ENCODE measurements at regions not wholly inside any gene's neighbourhood (a gene's known extent, or its start where the extent isn't known, plus 50 kb on each side); places are given as distances from the start of the nearest gene placed in this dataset.

GRCh38 chr4:38356686-38357085, 307.3 kb upstream of the KLF3 start:
- H3K4me1 Mint-ChIP-seq (ENCODE audit: low read depth): no peaks in the 10 kb centered on the region
- H3K9me3 Mint-ChIP-seq (ENCODE audit: insufficient read depth): no peaks in the 10 kb centered on the region
- H3K36me3 Mint-ChIP-seq (ENCODE audit: low read depth): no peaks in the 10 kb centered on the region
- no peak overlapping the region for H3K27ac Mint-ChIP-seq
- DNase-seq: no peak
- ChIA-PET CTCF (interaction anchor here (0.9 kb wide), 1 partner anchor 37 kb away, joined by 3 read pairs; no protein-coding TSS in a partner anchor), POLR2A (no interaction called here)
- no peaks in the 10 kb centered on the region for H3K27me3 Mint-ChIP-seq (ENCODE audit: low read depth)
- H3K4me3 Mint-ChIP-seq: no peak overlapping the region
- ATAC-seq: no peak

GRCh38 chr4:38357546-38357945, 306.5 kb upstream of the KLF3 start:
- POLR2A ChIA-PET: no interaction called here
- no peak for DNase-seq
- Mint-ChIP-seq H3K27ac (no peak overlapping the region), H3K36me3 (ENCODE audit: low read depth) (no peaks in the 10 kb centered on the region), H3K27me3 (ENCODE audit: low read depth) (no peaks in the 10 kb centered on the region), H3K4me1 (ENCODE audit: low read depth) (no peaks in the 10 kb centered on the region), H3K4me3 (no peak overlapping the region), H3K9me3 (ENCODE audit: insufficient read depth) (no peaks in the 10 kb centered on the region)
- no peak for ATAC-seq
- CTCF ChIA-PET: interaction anchor here (0.9 kb wide), 1 partner anchor 38 kb away, joined by 3 read pairs; no protein-coding TSS in a partner anchor

- Mint-ChIP-seq H3K4me3 (no peak overlapping the region), H3K36me3 (ENCODE audit: low read depth) (no peaks in the 10 kb centered on the region), H3K9me3 (ENCODE audit: insufficient read depth) (no peaks in the 10 kb centered on the region), H3K4me1 (ENCODE audit: low read depth) (no peaks in the 10 kb centered on the region), H3K27ac (no peak overlapping the region), H3K27me3 (ENCODE audit: low read depth) (no peaks in the 10 kb centered on the region)
- POLR2A ChIA-PET: no interaction called here
- DNase-seq (no peak), ATAC-seq (no peak)
- CTCF ChIA-PET: interaction anchor here (0.7 kb wide), 1 partner anchor 335 kb away, joined by 3 read pairs; no protein-coding TSS in a partner anchor
Observed at GRCh38 chr4:38359113-38359512, 304.9 kb upstream of the KLF3 start.

- Mint-ChIP-seq H3K9me3 (ENCODE audit: insufficient read depth) (no peaks in the 10 kb centered on the region), H3K4me1 (ENCODE audit: low read depth) (no peaks in the 10 kb centered on the region), H3K36me3 (ENCODE audit: low read depth) (no peaks in the 10 kb centered on the region), H3K4me3 (no peak overlapping the region), H3K27ac (no peak overlapping the region), H3K27me3 (ENCODE audit: low read depth) (no peaks in the 10 kb centered on the region)
- DNase-seq (no peak), ATAC-seq (no peak)
- POLR2A ChIA-PET: no interaction called here
- CTCF ChIA-PET: no interaction called here
Observed at GRCh38 chr4:38360201-38360600, 303.8 kb upstream of the KLF3 start.

- DNase-seq (no peak), ATAC-seq (no peak)
- Mint-ChIP-seq H3K36me3 (ENCODE audit: low read depth) (no peaks in the 10 kb centered on the region), H3K27me3 (ENCODE audit: low read depth) (peaks cover 2% of the 10 kb centered on the region), H3K4me1 (ENCODE audit: low read depth) (no peaks in the 10 kb centered on the region), H3K9me3 (ENCODE audit: insufficient read depth) (no peaks in the 10 kb centered on the region), H3K27ac (no peak overlapping the region), H3K4me3 (no peak overlapping the region)
- ChIA-PET CTCF (no interaction called here), POLR2A (no interaction called here)
Observed at GRCh38 chr4:38364383-38364963, 299.5 kb upstream of the KLF3 start.

- Mint-ChIP-seq H3K27ac (no peak overlapping the region), H3K4me1 (ENCODE audit: low read depth) (no peaks in the 10 kb centered on the region), H3K36me3 (ENCODE audit: low read depth) (no peaks in the 10 kb centered on the region), H3K4me3 (no peak overlapping the region), H3K27me3 (ENCODE audit: low read depth) (peaks cover 2% of the 10 kb centered on the region), H3K9me3 (ENCODE audit: insufficient read depth) (no peaks in the 10 kb centered on the region)
- POLR2A ChIA-PET: no interaction called here
- DNase-seq (no peak), ATAC-seq (no peak)
- CTCF ChIA-PET: no interaction called here
Observed at GRCh38 chr4:38365261-38365660, 298.7 kb upstream of the KLF3 start.

- ChIA-PET POLR2A (no interaction called here), CTCF (no interaction called here)
- Mint-ChIP-seq H3K36me3 (ENCODE audit: low read depth) (no peaks in the 10 kb centered on the region), H3K27me3 (ENCODE audit: low read depth) (peaks cover 2% of the 10 kb centered on the region), H3K4me3 (no peak overlapping the region), H3K9me3 (ENCODE audit: insufficient read depth) (no peaks in the 10 kb centered on the region), H3K4me1 (ENCODE audit: low read depth) (no peaks in the 10 kb centered on the region), H3K27ac (no peak overlapping the region)
- ATAC-seq (no peak), DNase-seq (no peak)
Observed at GRCh38 chr4:38365748-38366310, 298.2 kb upstream of the KLF3 start.

GRCh38 chr4:38366456-38366855, 297.5 kb upstream of the KLF3 start:
- no peak for DNase-seq
- Mint-ChIP-seq H3K36me3 (ENCODE audit: low read depth) (no peaks in the 10 kb centered on the region), H3K4me3 (no peak overlapping the region), H3K4me1 (ENCODE audit: low read depth) (no peaks in the 10 kb centered on the region), H3K9me3 (ENCODE audit: insufficient read depth) (no peaks in the 10 kb centered on the region), H3K27ac (no peak overlapping the region), H3K27me3 (ENCODE audit: low read depth) (peaks cover 2% of the 10 kb centered on the region)
- no peak for ATAC-seq
- ChIA-PET CTCF (no interaction called here), POLR2A (no interaction called here)

- H3K27ac Mint-ChIP-seq: no peak overlapping the region
- no peaks in the 10 kb centered on the region for H3K9me3 Mint-ChIP-seq (ENCODE audit: insufficient read depth)
- H3K27me3 Mint-ChIP-seq (ENCODE audit: low read depth): peaks cover 2% of the 10 kb centered on the region
- no peak overlapping the region for H3K4me3 Mint-ChIP-seq
- no peak for ATAC-seq
- ChIA-PET POLR2A (no interaction called here), CTCF (no interaction called here)
- H3K4me1 Mint-ChIP-seq (ENCODE audit: low read depth): no peaks in the 10 kb centered on the region
- DNase-seq: no peak
- H3K36me3 Mint-ChIP-seq (ENCODE audit: low read depth): no peaks in the 10 kb centered on the region
Observed at GRCh38 chr4:38366997-38367396, 297.0 kb upstream of the KLF3 start.

- Mint-ChIP-seq H3K27me3 (ENCODE audit: low read depth) (peaks cover 2% of the 10 kb centered on the region), H3K4me3 (no peak overlapping the region), H3K4me1 (ENCODE audit: low read depth) (no peaks in the 10 kb centered on the region), H3K36me3 (ENCODE audit: low read depth) (no peaks in the 10 kb centered on the region), H3K9me3 (ENCODE audit: insufficient read depth) (no peaks in the 10 kb centered on the region), H3K27ac (no peak overlapping the region)
- ChIA-PET POLR2A (no interaction called here), CTCF (no interaction called here)
- ATAC-seq (no peak), DNase-seq (no peak)
Observed at GRCh38 chr4:38367642-38368174, 296.3 kb upstream of the KLF3 start.

- CTCF ChIA-PET: no interaction called here
- H3K4me1 Mint-ChIP-seq (ENCODE audit: low read depth): peaks cover 2% of the 10 kb centered on the region
- DNase-seq (no peak), ATAC-seq (no peak)
- H3K9me3 Mint-ChIP-seq (ENCODE audit: insufficient read depth): no peaks in the 10 kb centered on the region
- H3K4me3 Mint-ChIP-seq: no peak overlapping the region
- no peaks in the 10 kb centered on the region for H3K36me3 Mint-ChIP-seq (ENCODE audit: low read depth)
- peaks cover 2% of the 10 kb centered on the region for H3K27me3 Mint-ChIP-seq (ENCODE audit: low read depth)
- no peak overlapping the region for H3K27ac Mint-ChIP-seq
- POLR2A ChIA-PET: no interaction called here
Observed at GRCh38 chr4:38368613-38369012, 295.4 kb upstream of the KLF3 start.

- ChIA-PET POLR2A (no interaction called here), CTCF (no interaction called here)
- Mint-ChIP-seq H3K36me3 (ENCODE audit: low read depth) (no peaks in the 10 kb centered on the region), H3K27me3 (ENCODE audit: low read depth) (no peaks in the 10 kb centered on the region), H3K4me1 (ENCODE audit: low read depth) (peaks cover 2% of the 10 kb centered on the region), H3K9me3 (ENCODE audit: insufficient read depth) (no peaks in the 10 kb centered on the region), H3K4me3 (no peak overlapping the region), H3K27ac (no peak overlapping the region)
- DNase-seq (no peak), ATAC-seq (no peak)
Observed at GRCh38 chr4:38371391-38371851, 292.6 kb upstream of the KLF3 start.

GRCh38 chr4:38373375-38373774, 290.6 kb upstream of the KLF3 start:
- Mint-ChIP-seq H3K36me3 (ENCODE audit: low read depth) (no peaks in the 10 kb centered on the region), H3K27ac (no peak overlapping the region), H3K27me3 (ENCODE audit: low read depth) (no peaks in the 10 kb centered on the region), H3K9me3 (ENCODE audit: insufficient read depth) (no peaks in the 10 kb centered on the region), H3K4me3 (no peak overlapping the region), H3K4me1 (ENCODE audit: low read depth) (peaks cover 2% of the 10 kb centered on the region)
- ATAC-seq: no peak
- ChIA-PET CTCF (no interaction called here), POLR2A (no interaction called here)
- no peak for DNase-seq

All from activated CD8-positive, alpha-beta T cell treated with anti-CD3 and anti-CD28 coated beads, Interleukin-2, amount 10 ng/mL, durations not matched to agents 7 days and 5 days (primary cell).